K562 (cell line): ENCODE measurements at regions not wholly inside any gene's neighbourhood (a gene's known extent, or its start where the extent isn't known, plus 50 kb on each side); places are given as distances from the start of the nearest gene placed in this dataset.
"Not testable (repeated sequence)": the region's sequence is repeated elsewhere in the genome, so short reads cannot be mapped to it uniquely, and the experiment has no call there.

Experiments used
- ATF7 ChIP-seq: fragments of 450-650 bp; IDR thresholded peaks from 2 replicates; pipeline ENCODE4 v1.7.1; 2014; ENCODE audit warnings: mild to moderate bottlenecking, moderate library complexity
- BACH1 ChIP-seq: fragments of 200-800 bp; sonication (Bioruptor generic); IDR thresholded peaks from 2 replicates; pipeline ENCODE4 v1.6.1; 2016; ENCODE audit warnings: missing genetic modification characterization, missing compliant biosample characterization
- BRD9 ChIP-seq: fragments of 450-650 bp; IDR thresholded peaks from 2 replicates; pipeline ENCODE4 v1.6.1; 2018; ENCODE audit warnings: low read depth; ENCODE audit not compliant: partially characterized antibody
- CREM ChIP-seq: IDR thresholded peaks from 2 replicates; pipeline ENCODE4 v1.6.1; 2014; ENCODE audit warnings: antibody characterized with exemption, low read depth
- ESRRA ChIP-seq: fragments of 450-650 bp; IDR thresholded peaks from 2 replicates; pipeline ENCODE4 v1.6.1; 2014; ENCODE audit warnings: low read depth, mild to moderate bottlenecking, moderate library complexity, borderline replicate concordance
- LEF1 ChIP-seq: fragments of 450-650 bp; IDR thresholded peaks from 2 replicates; pipeline ENCODE4 v1.6.1; 2016; ENCODE audit warnings: mild to moderate bottlenecking
- MAZ ChIP-seq, 2 experiments: fragments of 450-650 bp in 1 of 2; sonication (generic) in 1 of 2; formaldehyde crosslinking; IDR thresholded peaks in 1 of 2; conservative IDR thresholded peaks in 1 of 2; 2 replicates each; pipeline versions ENCODE4 v1.4.0 to v1.5.0; 2020; ENCODE audit warnings: mild to moderate bottlenecking in 1 of 2, missing genetic modification reagents in 1 of 2
- MTA3 ChIP-seq: fragments of 450-650 bp; formaldehyde crosslinking; IDR thresholded peaks from 2 replicates; pipeline ENCODE4 v1.6.1; 2017; ENCODE audit warnings: mild to moderate bottlenecking, borderline replicate concordance
- POLR2H ChIP-seq: IDR thresholded peaks from 2 replicates; pipeline ENCODE4 v1.6.1; 2016; ENCODE audit warnings: missing genetic modification characterization, low read depth, mild to moderate bottlenecking, control low read depth, missing compliant biosample characterization, moderate library complexity
- TOE1 ChIP-seq, 2 experiments: fragments of 450-650 bp in 1 of 2; sonication (generic) in 1 of 2; formaldehyde crosslinking in 1 of 2; IDR thresholded peaks; 2 replicates each; pipeline versions ENCODE4 v1.7.1 to v1.8.0; 2016 to 2022; ENCODE audit warnings: borderline replicate concordance in 2 of 2, mild to moderate bottlenecking in 2 of 2, antibody characterized with exemption in 1 of 2, inconsistent platforms in 1 of 2, low read depth in 1 of 2, missing genetic modification reagents in 1 of 2, moderate library complexity in 1 of 2
- ZFP36 ChIP-seq: fragments of 150-350 bp; IDR thresholded peaks from 2 replicates; pipeline ENCODE4 v1.6.1; 2018; ENCODE audit warnings: low read length, low read depth; ENCODE audit not compliant: partially characterized antibody
- ZNF175 ChIP-seq: fragments of 200-800 bp; sonication (Bioruptor generic); IDR thresholded peaks from 2 replicates; pipeline ENCODE4 v1.6.1; 2016; ENCODE audit warnings: low read depth, mild to moderate bottlenecking, missing genetic modification characterization, missing compliant biosample characterization
- ZNF197 ChIP-seq: fragments of 200-800 bp; sonication (Bioruptor generic); IDR thresholded peaks from 2 replicates; pipeline ENCODE4 v1.6.1; 2016; ENCODE audit warnings: low read depth, missing genetic modification characterization, missing compliant biosample characterization
- TF ChIP-seq, protein P1 (sequence below): fragments of 450-650 bp; IDR thresholded peaks from 2 replicates; pipeline ENCODE4 v1.6.1; 2016; ENCODE audit warnings: mild to moderate bottlenecking, moderate library complexity
- TF ChIP-seq, protein P2 (sequence below): fragments of 450-650 bp; IDR thresholded peaks from 2 replicates; pipeline ENCODE4 v1.6.1; 2014; ENCODE audit warnings: low read depth, mild to moderate bottlenecking, moderate library complexity, borderline replicate concordance

DNA sequence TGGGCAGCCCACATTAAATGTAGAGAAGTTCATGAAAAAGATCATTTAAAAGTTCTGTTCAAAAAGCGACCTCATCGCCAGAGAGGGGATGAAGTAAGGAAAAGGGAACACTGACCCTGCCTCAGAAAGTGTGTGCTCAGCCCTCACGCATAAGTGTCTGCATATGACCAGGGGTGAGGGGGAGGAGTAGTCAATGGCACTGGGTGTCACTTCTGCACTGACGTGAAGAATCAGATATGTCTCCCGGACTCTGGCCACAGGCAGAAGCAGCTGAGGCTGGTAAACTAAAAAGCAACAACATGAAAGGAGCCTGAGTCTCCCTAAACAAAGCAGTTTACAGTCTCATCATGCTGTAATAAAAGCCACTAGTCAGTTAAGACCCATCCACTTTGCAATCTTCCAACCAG, 168.5 kb downstream of the AVL9 start (continued):
- TF ChIP-seq, protein P1, sequence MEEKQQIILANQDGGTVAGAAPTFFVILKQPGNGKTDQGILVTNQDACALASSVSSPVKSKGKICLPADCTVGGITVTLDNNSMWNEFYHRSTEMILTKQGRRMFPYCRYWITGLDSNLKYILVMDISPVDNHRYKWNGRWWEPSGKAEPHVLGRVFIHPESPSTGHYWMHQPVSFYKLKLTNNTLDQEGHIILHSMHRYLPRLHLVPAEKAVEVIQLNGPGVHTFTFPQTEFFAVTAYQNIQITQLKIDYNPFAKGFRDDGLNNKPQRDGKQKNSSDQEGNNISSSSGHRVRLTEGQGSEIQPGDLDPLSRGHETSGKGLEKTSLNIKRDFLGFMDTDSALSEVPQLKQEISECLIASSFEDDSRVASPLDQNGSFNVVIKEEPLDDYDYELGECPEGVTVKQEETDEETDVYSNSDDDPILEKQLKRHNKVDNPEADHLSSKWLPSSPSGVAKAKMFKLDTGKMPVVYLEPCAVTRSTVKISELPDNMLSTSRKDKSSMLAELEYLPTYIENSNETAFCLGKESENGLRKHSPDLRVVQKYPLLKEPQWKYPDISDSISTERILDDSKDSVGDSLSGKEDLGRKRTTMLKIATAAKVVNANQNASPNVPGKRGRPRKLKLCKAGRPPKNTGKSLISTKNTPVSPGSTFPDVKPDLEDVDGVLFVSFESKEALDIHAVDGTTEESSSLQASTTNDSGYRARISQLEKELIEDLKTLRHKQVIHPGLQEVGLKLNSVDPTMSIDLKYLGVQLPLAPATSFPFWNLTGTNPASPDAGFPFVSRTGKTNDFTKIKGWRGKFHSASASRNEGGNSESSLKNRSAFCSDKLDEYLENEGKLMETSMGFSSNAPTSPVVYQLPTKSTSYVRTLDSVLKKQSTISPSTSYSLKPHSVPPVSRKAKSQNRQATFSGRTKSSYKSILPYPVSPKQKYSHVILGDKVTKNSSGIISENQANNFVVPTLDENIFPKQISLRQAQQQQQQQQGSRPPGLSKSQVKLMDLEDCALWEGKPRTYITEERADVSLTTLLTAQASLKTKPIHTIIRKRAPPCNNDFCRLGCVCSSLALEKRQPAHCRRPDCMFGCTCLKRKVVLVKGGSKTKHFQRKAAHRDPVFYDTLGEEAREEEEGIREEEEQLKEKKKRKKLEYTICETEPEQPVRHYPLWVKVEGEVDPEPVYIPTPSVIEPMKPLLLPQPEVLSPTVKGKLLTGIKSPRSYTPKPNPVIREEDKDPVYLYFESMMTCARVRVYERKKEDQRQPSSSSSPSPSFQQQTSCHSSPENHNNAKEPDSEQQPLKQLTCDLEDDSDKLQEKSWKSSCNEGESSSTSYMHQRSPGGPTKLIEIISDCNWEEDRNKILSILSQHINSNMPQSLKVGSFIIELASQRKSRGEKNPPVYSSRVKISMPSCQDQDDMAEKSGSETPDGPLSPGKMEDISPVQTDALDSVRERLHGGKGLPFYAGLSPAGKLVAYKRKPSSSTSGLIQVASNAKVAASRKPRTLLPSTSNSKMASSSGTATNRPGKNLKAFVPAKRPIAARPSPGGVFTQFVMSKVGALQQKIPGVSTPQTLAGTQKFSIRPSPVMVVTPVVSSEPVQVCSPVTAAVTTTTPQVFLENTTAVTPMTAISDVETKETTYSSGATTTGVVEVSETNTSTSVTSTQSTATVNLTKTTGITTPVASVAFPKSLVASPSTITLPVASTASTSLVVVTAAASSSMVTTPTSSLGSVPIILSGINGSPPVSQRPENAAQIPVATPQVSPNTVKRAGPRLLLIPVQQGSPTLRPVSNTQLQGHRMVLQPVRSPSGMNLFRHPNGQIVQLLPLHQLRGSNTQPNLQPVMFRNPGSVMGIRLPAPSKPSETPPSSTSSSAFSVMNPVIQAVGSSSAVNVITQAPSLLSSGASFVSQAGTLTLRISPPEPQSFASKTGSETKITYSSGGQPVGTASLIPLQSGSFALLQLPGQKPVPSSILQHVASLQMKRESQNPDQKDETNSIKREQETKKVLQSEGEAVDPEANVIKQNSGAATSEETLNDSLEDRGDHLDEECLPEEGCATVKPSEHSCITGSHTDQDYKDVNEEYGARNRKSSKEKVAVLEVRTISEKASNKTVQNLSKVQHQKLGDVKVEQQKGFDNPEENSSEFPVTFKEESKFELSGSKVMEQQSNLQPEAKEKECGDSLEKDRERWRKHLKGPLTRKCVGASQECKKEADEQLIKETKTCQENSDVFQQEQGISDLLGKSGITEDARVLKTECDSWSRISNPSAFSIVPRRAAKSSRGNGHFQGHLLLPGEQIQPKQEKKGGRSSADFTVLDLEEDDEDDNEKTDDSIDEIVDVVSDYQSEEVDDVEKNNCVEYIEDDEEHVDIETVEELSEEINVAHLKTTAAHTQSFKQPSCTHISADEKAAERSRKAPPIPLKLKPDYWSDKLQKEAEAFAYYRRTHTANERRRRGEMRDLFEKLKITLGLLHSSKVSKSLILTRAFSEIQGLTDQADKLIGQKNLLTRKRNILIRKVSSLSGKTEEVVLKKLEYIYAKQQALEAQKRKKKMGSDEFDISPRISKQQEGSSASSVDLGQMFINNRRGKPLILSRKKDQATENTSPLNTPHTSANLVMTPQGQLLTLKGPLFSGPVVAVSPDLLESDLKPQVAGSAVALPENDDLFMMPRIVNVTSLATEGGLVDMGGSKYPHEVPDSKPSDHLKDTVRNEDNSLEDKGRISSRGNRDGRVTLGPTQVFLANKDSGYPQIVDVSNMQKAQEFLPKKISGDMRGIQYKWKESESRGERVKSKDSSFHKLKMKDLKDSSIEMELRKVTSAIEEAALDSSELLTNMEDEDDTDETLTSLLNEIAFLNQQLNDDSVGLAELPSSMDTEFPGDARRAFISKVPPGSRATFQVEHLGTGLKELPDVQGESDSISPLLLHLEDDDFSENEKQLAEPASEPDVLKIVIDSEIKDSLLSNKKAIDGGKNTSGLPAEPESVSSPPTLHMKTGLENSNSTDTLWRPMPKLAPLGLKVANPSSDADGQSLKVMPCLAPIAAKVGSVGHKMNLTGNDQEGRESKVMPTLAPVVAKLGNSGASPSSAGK = peak; percentile 19; the same call in 1 of the 2 replicates
- peak; percentile 47 for TF ChIP-seq BRD9
- TF ChIP-seq ZNF197 = peak; percentile 9; the same call in 1 of the 2 replicates
- TF ChIP-seq ATF7 = peak; percentile 51; the same call in 1 of the 2 replicates
- TF ChIP-seq CREM = peak; percentile 67
- peak; percentile 42; the same call in 1 of the 2 replicates for TF ChIP-seq MTA3
- TF ChIP-seq MAZ (CRISPR knock-in tag; conservative IDR thresholded peaks at IDR 0.05 in 1 of 2, IDR thresholded peaks at IDR 0.05 in 1 of 2) = peak in 1 of 2 experiments; percentile 8; a peak in 1 of 4 replicates
- TF ChIP-seq POLR2H = peak; percentile 41; the same call in 1 of the 2 replicates
- peak; percentile 58; the same call in 1 of the 2 replicates for TF ChIP-seq ZNF175 (CRISPR knock-in tag)
- TF ChIP-seq, protein P2, sequence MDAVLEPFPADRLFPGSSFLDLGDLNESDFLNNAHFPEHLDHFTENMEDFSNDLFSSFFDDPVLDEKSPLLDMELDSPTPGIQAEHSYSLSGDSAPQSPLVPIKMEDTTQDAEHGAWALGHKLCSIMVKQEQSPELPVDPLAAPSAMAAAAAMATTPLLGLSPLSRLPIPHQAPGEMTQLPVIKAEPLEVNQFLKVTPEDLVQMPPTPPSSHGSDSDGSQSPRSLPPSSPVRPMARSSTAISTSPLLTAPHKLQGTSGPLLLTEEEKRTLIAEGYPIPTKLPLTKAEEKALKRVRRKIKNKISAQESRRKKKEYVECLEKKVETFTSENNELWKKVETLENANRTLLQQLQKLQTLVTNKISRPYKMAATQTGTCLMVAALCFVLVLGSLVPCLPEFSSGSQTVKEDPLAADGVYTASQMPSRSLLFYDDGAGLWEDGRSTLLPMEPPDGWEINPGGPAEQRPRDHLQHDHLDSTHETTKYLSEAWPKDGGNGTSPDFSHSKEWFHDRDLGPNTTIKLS = 0 out of 2 replicates have a peak, but pooled peaks have one; percentile 16
- 0 out of 2 replicates have a peak, but pooled peaks have one; percentile 35 for TF ChIP-seq ESRRA
- peak; percentile 49 for TF ChIP-seq ZFP36
- peak; percentile 28; the same call in 1 of the 2 replicates for TF ChIP-seq TOE1 (IDR thresholded peaks at IDR 0.05; ENCODE audit: borderline replicate concordance)
- TF ChIP-seq TOE1 (CRISPR knock-in tag; IDR thresholded peaks at IDR 0.05; ENCODE audit: borderline replicate concordance, low read depth) = not testable (repeated sequence)
- TF ChIP-seq BACH1 = peak; percentile 64; the same call in 1 of the 2 replicates
- peak; percentile 50 for TF ChIP-seq LEF1
